MM.1S (cell line): ENCODE measurements at regions not wholly inside any gene's neighbourhood (a gene's known extent, or its start where the extent isn't known, plus 50 kb on each side); places are given as distances from the start of the nearest gene placed in this dataset.
"Not testable (repeated sequence)": the region's sequence is repeated elsewhere in the genome, so short reads cannot be mapped to it uniquely, and the experiment has no call there.

ENCODE experiments used
- DNase-seq: peaks from one replicate; pipeline ENCODE4 v3.0.0-alpha.2; 2015
- H2AFZ ChIP-seq: fragments of 300-600 bp; sonication (generic); 2 replicates; pipeline ENCODE4 v1.6.0; 2016; ENCODE audit warnings: antibody characterized with exemption, low read length
- H3F3A ChIP-seq: fragments of 300-600 bp; sonication (generic); 2 replicates; pipeline ENCODE4 v1.6.1; 2016; ENCODE audit warnings: mild to moderate bottlenecking, antibody characterized with exemption, low read length, moderate library complexity, mixed read lengths; ENCODE audit not compliant: insufficient read depth
- H3K27ac ChIP-seq: fragments of 300-600 bp; sonication (generic); 2 replicates; pipeline ENCODE4 v1.5.1; 2016; ENCODE audit warnings: mild to moderate bottlenecking, low read length
- H3K27me3 ChIP-seq: fragments of 300-600 bp; sonication (generic); replicated peaks from 2 replicates; pipeline ENCODE4 v1.6.0; 2016; ENCODE audit warnings: low read length; ENCODE audit not compliant: insufficient read depth
- H3K36me3 ChIP-seq: fragments of 300-600 bp; sonication (generic); replicated peaks from 2 replicates; pipeline ENCODE4 v1.6.1; 2016; ENCODE audit warnings: mild to moderate bottlenecking, low read length, mixed read lengths; ENCODE audit not compliant: insufficient read depth
- H3K4me1 ChIP-seq: fragments of 300-600 bp; sonication (generic); 2 replicates; pipeline ENCODE4 v1.6.1; 2016; ENCODE audit warnings: low read length, mixed read lengths
- H3K4me2 ChIP-seq: fragments of 300-600 bp; sonication (generic); 2 replicates; pipeline ENCODE4 v1.6.0; 2016; ENCODE audit warnings: low read depth, low read length
- H3K4me3 ChIP-seq: fragments of 300-600 bp; sonication (generic); 2 replicates; pipeline ENCODE4 v1.5.1; 2016; ENCODE audit warnings: low read length, mixed read lengths
- H3K79me2 ChIP-seq: fragments of 300-600 bp; sonication (generic); 2 replicates; pipeline ENCODE4 v1.6.1; 2016; ENCODE audit warnings: mixed run types, low read length, mixed read lengths
- H3K9ac ChIP-seq: fragments of 300-600 bp; sonication (generic); 2 replicates; pipeline ENCODE4 v1.6.1; 2016; ENCODE audit warnings: low read length, mixed read lengths
- H3K9me2 ChIP-seq: fragments of 300-600 bp; sonication (generic); replicated peaks from 2 replicates; pipeline ENCODE4 v1.6.1; 2016; ENCODE audit warnings: mild to moderate bottlenecking, low read length, mixed read lengths; ENCODE audit not compliant: insufficient read depth
- H3K9me3 ChIP-seq: fragments of 300-600 bp; sonication (generic); replicated peaks from 2 replicates; pipeline ENCODE4 v1.6.1; 2016; ENCODE audit warnings: mild to moderate bottlenecking, low read length, mixed read lengths; ENCODE audit not compliant: insufficient read depth
- H4K20me1 ChIP-seq: fragments of 300-600 bp; sonication (generic); 2 replicates; pipeline ENCODE4 v1.6.1; 2016; ENCODE audit warnings: mild to moderate bottlenecking, low read length, moderate library complexity, mixed read lengths; ENCODE audit not compliant: insufficient read depth
- EZH2 ChIP-seq: fragments of 300-600 bp; sonication (generic); optimal IDR thresholded peaks from 2 replicates; pipeline ENCODE3; 2017; ENCODE audit warnings: low read depth, mild to moderate bottlenecking, antibody characterized with exemption, low read length, mixed read lengths
- EZH2phosphoT487 ChIP-seq: fragments of 300-600 bp; sonication (generic); IDR thresholded peaks from 2 replicates; pipeline ENCODE4 v1.6.1; 2018; ENCODE audit warnings: antibody characterized with exemption, low read length
- TF ChIP-seq, protein P1 (sequence below): fragments of 300-600 bp; sonication (generic); IDR thresholded peaks from 2 replicates; pipeline ENCODE4 v1.5.1; 2016; ENCODE audit warnings: antibody characterized with exemption, low read length, mixed read lengths

DNA sequence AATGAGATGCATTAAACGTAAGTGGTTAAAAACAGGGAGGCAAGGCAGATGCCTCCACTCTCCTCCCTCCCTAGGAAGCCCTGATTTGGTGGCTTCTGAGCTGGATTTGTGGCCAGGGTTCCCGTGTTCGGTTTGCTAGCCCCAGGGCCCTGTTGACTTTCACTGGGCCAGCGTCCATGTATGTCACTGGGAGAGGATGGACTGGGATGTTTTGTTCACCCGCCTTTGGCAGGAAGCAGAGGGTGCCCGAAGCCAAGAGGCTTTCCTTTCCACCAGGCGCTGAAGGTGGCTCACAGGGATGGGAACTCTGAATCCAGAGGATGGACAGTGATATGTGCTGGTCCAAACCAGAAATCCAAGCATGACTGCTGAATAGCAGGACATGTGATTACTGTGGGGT lies 146.6 kb downstream of the CSNK2A3 start:
- Histone ChIP-seq H3K4me3 (no peak overlapping the region), H3K27ac (no peak overlapping the region), H3K9me2 (no peaks in the 10 kb centered on the region), H3K4me1 (no peaks in the 10 kb centered on the region), H3K79me2 (no peaks in the 10 kb centered on the region), H2AFZ (no peak overlapping the region), H3K4me2 (no peak overlapping the region), H3K9ac (no peak overlapping the region), H3K27me3 (no peaks in the 10 kb centered on the region), H3K9me3 (no peaks in the 10 kb centered on the region), H3F3A (no peaks in the 10 kb centered on the region), H4K20me1 (no peaks in the 10 kb centered on the region), H3K36me3 (no peaks in the 10 kb centered on the region)
- DNase-seq, result no peak
- TF ChIP-seq, protein P1, sequence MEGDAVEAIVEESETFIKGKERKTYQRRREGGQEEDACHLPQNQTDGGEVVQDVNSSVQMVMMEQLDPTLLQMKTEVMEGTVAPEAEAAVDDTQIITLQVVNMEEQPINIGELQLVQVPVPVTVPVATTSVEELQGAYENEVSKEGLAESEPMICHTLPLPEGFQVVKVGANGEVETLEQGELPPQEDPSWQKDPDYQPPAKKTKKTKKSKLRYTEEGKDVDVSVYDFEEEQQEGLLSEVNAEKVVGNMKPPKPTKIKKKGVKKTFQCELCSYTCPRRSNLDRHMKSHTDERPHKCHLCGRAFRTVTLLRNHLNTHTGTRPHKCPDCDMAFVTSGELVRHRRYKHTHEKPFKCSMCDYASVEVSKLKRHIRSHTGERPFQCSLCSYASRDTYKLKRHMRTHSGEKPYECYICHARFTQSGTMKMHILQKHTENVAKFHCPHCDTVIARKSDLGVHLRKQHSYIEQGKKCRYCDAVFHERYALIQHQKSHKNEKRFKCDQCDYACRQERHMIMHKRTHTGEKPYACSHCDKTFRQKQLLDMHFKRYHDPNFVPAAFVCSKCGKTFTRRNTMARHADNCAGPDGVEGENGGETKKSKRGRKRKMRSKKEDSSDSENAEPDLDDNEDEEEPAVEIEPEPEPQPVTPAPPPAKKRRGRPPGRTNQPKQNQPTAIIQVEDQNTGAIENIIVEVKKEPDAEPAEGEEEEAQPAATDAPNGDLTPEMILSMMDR, result no peak
- TF ChIP-seq EZH2 (no peak), EZH2phosphoT487 (no peak)

DNA sequence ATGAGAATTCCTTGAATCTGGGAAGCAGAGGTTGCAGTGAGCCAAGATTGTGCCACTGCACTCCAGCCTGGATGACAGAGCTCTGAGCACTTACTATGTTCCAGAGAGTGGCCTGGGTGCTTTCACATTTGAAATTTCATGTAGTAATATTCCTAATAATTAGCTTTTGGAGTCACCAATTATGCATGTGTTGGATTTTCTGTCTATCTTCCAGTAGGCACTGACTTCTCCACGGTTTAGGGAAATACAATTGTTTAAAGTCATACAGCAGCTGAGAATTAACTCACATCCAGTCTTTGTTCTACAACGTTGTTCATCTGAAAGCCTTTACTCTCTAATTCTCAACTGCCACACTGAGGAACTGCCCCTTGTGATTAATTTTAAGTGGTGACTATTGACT lies 150.2 kb downstream of the CSNK2A3 start:
- no peaks in the 10 kb centered on the region for H3K36me3 ChIP-seq
- no peak overlapping the region for H3K4me2 ChIP-seq
- no peaks in the 10 kb centered on the region for H3K27me3 ChIP-seq
- DNase-seq, result no peak
- H3K27ac ChIP-seq, result no peak overlapping the region
- H3F3A ChIP-seq, result no peaks in the 10 kb centered on the region
- no peak overlapping the region for H3K4me3 ChIP-seq
- H2AFZ ChIP-seq, result no peak overlapping the region
- H3K4me1 ChIP-seq, result no peaks in the 10 kb centered on the region
- H3K9me3 ChIP-seq, result no peaks in the 10 kb centered on the region
- H3K79me2 ChIP-seq, result no peaks in the 10 kb centered on the region
- H3K9ac ChIP-seq, result no peak overlapping the region
- no peaks in the 10 kb centered on the region for H3K9me2 ChIP-seq
- no peaks in the 10 kb centered on the region for H4K20me1 ChIP-seq
- no peak for TF ChIP-seq EZH2phosphoT487
- TF ChIP-seq, protein P1, result no peak
- no peak for TF ChIP-seq EZH2

DNA sequence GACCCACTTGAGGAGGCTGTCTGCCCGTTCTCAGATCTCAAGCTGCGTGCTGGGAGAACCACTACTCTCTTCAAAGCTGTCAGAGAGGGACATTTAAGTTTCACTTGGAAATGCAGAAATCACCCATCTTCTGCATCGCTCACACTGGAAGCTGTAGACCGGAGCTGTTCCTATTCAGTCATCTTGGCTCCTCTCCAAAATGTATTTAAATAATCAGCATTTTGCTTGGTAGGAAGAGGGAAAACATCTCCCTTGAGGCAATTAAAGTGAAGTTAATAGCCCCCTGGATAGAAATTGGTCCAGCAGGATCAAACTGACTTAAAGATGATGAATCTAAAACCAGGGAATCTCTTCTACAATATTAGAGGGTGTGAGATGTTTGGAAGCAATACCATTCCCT lies 151.7 kb downstream of the CSNK2A3 start:
- not testable (repeated sequence) for H3K27ac ChIP-seq, H3K27me3 ChIP-seq, H3K9me2 ChIP-seq, DNase-seq, H3F3A ChIP-seq, H3K79me2 ChIP-seq, H3K4me2 ChIP-seq, H3K9me3 ChIP-seq, H2AFZ ChIP-seq, H4K20me1 ChIP-seq, H3K36me3 ChIP-seq, H3K4me3 ChIP-seq, H3K9ac ChIP-seq, H3K4me1 ChIP-seq

DNA sequence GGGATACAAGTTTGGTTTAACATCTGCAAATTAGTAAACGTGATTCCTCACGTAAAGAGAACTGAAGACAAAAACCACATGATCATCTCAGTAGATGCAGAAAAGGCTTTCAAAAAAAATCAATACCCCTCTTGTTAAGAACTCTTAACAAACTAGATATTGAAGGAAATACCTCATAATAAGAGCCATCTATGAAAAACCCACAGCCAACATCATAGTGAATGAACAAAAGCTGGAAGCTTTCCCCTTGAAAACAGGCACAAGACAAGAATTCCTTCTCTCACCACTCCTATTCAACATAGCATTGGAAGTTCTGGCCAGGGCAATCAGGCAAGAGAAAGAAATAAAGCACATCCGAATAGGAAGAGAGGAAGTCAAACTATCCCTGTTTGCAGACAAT lies 160.5 kb downstream of the CSNK2A3 start:
- Histone ChIP-seq H2AFZ (no peak overlapping the region), H3K4me2 (no peak overlapping the region), H3K27me3 (no peaks in the 10 kb centered on the region), H3K36me3 (no peaks in the 10 kb centered on the region), H3K9me3 (no peaks in the 10 kb centered on the region), H3K9me2 (no peaks in the 10 kb centered on the region), H3F3A (no peaks in the 10 kb centered on the region), H3K9ac (no peak overlapping the region), H3K79me2 (no peaks in the 10 kb centered on the region), H4K20me1 (no peaks in the 10 kb centered on the region), H3K27ac (no peak overlapping the region), H3K4me1 (no peaks in the 10 kb centered on the region), H3K4me3 (no peak overlapping the region)
- TF ChIP-seq EZH2 (no peak), EZH2phosphoT487 (no peak)
- TF ChIP-seq, protein P1, result no peak
- no peak for DNase-seq
